ENCODE measurements at regions not wholly inside any gene's neighbourhood (a gene's known extent, or its start where the extent isn't known, plus 50 kb on each side); places are given as distances from the start of the nearest gene placed in this dataset.

GRCh38 chr18:56522816-56523215 is 115.6 kb downstream of the TXNL1 start:
- no peak for ATAC-seq
- TF ChIP-seq CSRNP3 (CRISPR knock-in tag; IDR thresholded peaks at IDR 0.05) (no peak), RARB (CRISPR knock-in tag; IDR thresholded peaks at IDR 0.05) (no peak), BACH2 (CRISPR knock-in tag; IDR thresholded peaks at IDR 0.05; ENCODE audit: borderline replicate concordance) (no peak), ZNF8 (CRISPR knock-in tag; IDR thresholded peaks at IDR 0.05) (no peak), GLIS3 (CRISPR knock-in tag; IDR thresholded peaks at IDR 0.05) (no peak), ISL1 (CRISPR knock-in tag; IDR thresholded peaks at IDR 0.05) (no peak), TOX (CRISPR knock-in tag; IDR thresholded peaks at IDR 0.05; ENCODE audit: borderline replicate concordance) (no peak), TCF4 (CRISPR knock-in tag; IDR thresholded peaks at IDR 0.05; ENCODE audit: borderline replicate concordance) (no peak)

- ATAC-seq = no peak
- TF ChIP-seq ZC3H10 (CRISPR knock-in tag; IDR thresholded peaks at IDR 0.05) = no peak
- TF ChIP-seq BACH2 (CRISPR knock-in tag; IDR thresholded peaks at IDR 0.05; ENCODE audit: borderline replicate concordance) = no peak
- TF ChIP-seq OSR1 (CRISPR knock-in tag; IDR thresholded peaks at IDR 0.05) = no peak
- no peak for TF ChIP-seq ZNF8 (CRISPR knock-in tag; IDR thresholded peaks at IDR 0.05)
- TF ChIP-seq PPARA (CRISPR knock-in tag; IDR thresholded peaks at IDR 0.05; ENCODE audit: borderline replicate concordance) = no peak
- no peak for TF ChIP-seq POU6F1 (CRISPR knock-in tag; IDR thresholded peaks at IDR 0.05; ENCODE audit: borderline replicate concordance, low read depth)
- TF ChIP-seq TSHZ2 (CRISPR knock-in tag; IDR thresholded peaks at IDR 0.05) = no peak
- TF ChIP-seq CREB5 (CRISPR knock-in tag; IDR thresholded peaks at IDR 0.05; ENCODE audit: low read depth) = no peak
- TF ChIP-seq PATZ1 (CRISPR knock-in tag; IDR thresholded peaks at IDR 0.05; ENCODE audit: borderline replicate concordance) = no peak
- no peak for TF ChIP-seq ZFP30 (CRISPR knock-in tag; IDR thresholded peaks at IDR 0.05)
- TF ChIP-seq CSRNP3 (CRISPR knock-in tag; IDR thresholded peaks at IDR 0.05) = no peak
- no peak for TF ChIP-seq ARNTL (CRISPR knock-in tag; IDR thresholded peaks at IDR 0.05; ENCODE audit: borderline replicate concordance, low read depth)
- TF ChIP-seq SNAI2 (CRISPR knock-in tag; IDR thresholded peaks at IDR 0.05) = no peak
These were observed 117.1 kb downstream of the TXNL1 start for GRCh38 chr18:56521263-56521662.

- TF ChIP-seq ZNF565 (CRISPR knock-in tag; conservative IDR thresholded peaks at IDR 0.05; ENCODE audit: low read depth) = no peak
- no peak for ATAC-seq
These were observed 120.6 kb downstream of the TXNL1 start for GRCh38 chr18:56517761-56518160.

All from SK-N-SH treated with all-trans-retinoic acid at 6 μM for 48 hours (cell line).